ENCODE measurements at regions not wholly inside any gene's neighbourhood (a gene's known extent, or its start where the extent isn't known, plus 50 kb on each side); places are given as distances from the start of the nearest gene placed in this dataset.
"Not testable (repeated sequence)": the region's sequence is repeated elsewhere in the genome, so short reads cannot be mapped to it uniquely, and the experiment has no call there.

GRCh38 chr12:75760573-75761294 is 249.3 kb upstream of the KRR1 start:
- DNase-seq (ENCODE audit: low read depth in 2 of 2), result no peak

GRCh38 chr12:75759842-75760572 is 248.6 kb upstream of the KRR1 start:
- DNase-seq (ENCODE audit: low read depth in 2 of 2), result no peak

DNA sequence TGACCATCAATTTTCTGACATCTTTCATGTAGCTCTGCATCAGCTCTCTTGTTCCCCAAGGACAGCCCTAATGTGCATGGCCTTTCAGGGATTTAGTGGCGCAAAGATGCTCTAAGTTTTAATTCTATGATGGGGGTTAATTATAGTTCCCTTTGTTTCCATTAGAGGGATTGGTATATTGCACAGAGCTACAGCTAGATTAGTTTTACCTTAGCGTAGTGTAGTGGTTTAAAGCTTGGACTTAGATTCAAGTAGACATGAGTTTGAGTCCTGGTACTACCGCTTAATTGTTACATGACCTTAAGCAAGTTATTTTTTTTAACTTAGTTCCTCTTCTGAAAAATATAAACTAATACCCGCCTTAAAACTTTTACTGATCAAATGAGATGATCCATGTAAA is 247.8 kb upstream of the KRR1 start:
- no peak for DNase-seq (ENCODE audit: low read depth in 2 of 2)

DNA sequence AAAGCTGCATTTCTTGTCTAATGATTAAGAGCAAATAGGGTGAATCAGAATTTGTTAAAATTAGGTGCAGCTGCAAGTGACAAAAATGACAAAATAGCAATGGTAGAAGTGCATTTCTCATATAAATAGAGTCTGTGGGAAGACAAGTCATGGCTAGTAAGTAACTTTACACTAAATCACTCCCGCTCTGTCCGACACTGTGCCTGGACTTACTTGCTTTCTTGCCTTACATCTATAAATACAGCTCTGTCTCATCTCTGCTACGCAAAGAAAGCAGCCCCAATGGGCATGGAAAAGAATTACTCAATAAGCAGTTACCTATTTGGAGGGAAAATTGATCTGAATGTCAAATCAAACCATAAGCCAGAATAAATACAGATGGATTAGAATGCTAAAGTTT is 245.4 kb upstream of the KRR1 start:
- DNase-seq (ENCODE audit: low read depth in 2 of 2), result no peak

- no peak for DNase-seq (ENCODE audit: low read depth in 2 of 2)
Observed at GRCh38 chr12:75756111-75756510, 244.7 kb upstream of the KRR1 start.

DNA sequence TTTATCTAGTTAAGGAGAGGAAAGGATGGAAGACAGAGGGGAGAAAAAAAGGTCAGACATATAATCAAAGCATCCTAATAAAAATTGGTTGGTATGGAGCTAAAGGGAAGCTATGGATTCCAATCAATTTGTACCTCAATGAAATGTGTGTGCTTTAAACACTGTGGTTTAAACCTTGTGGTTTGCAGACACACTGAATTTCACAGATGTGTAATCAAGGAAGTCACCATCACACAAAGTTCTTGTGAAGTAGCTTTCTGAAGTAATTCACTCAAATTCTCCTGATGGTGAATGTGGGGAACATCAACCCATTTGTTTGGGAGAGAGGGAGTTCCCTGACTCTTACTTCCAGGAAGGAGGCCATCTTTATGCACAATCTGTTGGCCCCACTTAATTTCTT is 243.3 kb upstream of the KRR1 start:
- DNase-seq (ENCODE audit: low read depth in 2 of 2), result no peak

DNA sequence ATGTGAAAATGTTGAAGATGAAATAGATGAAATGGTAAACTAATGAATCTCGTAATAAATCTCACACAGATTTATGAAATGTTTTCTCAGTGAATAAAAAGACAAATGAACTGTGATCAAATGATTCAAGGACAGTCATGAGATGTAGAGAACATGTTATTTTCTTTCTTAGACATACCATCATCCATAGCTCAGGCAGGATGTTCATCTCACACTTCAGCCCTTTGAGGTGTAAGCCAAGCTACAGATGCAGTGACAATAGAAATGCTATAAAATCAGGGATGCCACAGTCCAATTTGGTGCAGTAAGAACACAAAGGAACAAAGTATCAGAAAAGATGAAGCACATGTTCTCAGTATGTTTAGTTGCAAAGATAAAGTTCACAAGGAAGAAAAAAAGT is 242.7 kb upstream of the KRR1 start:
- no peak for DNase-seq (ENCODE audit: low read depth in 2 of 2)

- DNase-seq (ENCODE audit: low read depth in 2 of 2), result no peak
Observed at GRCh38 chr12:75751769-75752471, 240.5 kb upstream of the KRR1 start.

DNA sequence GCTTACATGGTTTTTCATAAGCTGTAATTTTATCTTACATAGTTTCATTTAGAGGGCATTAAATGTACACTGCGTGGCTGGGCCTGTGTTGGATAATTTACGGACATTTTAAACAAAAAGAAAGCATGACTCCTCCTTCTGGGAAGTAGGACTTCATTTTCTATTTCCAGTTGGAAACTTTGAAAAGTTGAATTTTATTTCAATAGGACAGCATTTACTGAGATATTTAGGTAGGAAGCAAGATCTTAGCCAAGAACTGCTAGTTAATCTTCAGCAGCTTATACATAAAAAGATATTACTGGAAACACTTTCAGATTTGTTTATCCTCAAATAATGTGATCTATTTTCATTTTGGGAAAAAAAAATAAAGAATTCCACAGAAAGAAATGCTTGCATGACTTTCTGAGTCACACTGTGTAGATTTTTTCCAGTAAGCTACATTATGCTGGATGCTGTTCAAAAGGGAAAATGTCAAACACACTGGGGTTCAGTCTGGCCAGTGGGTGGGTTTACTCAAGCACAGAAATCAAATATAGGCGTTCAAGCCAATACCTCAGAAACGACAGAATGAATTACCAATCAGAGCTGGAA is 239.4 kb upstream of the KRR1 start:
- no peak for DNase-seq (ENCODE audit: low read depth in 2 of 2)

DNA sequence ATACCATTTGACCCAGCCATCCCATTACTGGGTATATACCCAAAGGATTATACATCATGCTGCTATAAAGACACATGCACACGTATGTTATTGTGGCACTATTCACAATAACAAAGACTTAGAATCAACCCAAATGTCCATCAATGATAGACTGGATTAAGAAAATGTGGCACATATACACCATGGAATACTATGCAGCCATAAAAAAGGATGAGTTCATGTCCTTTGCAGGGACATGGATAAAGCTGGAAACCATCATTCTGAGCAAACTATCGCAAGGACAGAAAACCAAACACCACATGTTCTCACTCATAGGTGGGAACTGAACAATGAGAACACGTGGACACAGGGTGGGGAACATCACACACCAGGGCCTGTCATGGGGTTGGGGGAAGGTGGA is 237.6 kb upstream of the KRR1 start:
- not testable (repeated sequence) for DNase-seq (ENCODE audit: low read depth in 2 of 2)

DNA sequence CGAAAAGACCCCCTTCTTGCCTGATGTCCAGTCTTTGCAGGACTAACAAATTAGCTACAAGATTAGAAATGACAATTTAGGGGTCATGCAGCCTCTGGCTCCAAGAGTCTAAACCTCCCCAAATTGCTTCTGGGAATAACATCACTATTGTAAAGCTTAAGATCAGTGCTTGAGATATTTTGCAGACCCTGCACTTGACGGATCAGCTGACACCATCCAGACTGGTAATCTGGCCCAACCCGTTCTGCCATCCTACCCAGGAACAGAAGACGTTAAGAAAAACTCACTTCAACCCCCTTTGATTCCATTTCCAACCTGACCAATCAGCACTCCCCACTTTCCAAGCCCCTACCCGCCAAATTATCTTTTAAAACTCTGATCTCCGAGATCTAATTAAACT is 236.7 kb upstream of the KRR1 start:
- no peak for DNase-seq (ENCODE audit: low read depth in 2 of 2)

GRCh38 chr12:75747572-75748021 is 236.2 kb upstream of the KRR1 start:
- DNase-seq (ENCODE audit: low read depth in 2 of 2), result no peak

DNA sequence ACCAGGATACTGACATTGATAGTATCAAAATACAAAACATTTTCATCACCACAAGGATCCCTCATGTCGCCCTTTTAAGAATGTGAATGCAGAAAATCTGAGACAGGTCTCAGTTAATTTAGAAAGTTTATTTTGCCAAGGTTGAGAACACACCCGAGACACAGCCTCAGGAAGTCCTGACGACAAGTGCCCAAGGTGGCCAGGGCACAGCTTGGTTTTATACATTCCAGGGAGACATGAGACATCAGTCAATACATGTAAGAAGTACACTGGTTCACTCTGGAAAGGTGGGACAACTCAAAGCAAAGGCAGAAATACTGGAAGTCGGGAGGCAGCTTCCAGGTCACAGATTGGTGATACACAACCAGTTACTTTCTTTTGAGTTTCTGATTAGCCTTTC is 235.2 kb upstream of the KRR1 start:
- DNase-seq (ENCODE audit: low read depth in 2 of 2), result no peak

DNA sequence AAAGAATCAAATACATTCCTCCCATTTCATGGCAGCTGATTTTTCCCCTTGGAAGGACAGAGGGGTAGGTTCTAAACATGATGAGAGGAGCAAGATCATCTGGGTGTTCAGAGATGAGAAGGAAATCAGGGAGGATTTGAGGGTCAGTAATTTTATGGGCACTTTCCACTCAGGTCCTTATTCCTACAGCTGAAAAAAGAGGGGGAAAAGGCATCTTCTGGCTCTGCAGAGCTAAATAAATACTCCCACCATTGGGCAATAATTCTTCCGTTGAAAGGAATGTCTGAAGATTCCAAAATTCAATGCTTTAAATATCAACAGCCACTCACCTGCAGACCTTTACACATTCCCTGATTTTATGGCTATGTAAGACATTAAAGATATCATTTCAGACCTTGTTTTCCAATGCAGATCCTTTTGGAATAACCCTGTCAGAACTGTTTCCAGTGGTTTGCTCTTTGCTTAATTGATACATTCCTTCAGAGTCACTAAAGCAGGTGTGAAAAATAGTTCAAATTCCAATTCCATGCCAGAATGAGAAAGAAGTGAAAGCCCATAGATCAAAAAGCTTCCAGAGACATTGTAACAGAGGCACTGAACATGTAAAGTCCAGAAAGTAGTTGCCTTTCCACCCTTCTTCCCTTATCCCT is 233.3 kb upstream of the KRR1 start:
- no peak for DNase-seq (ENCODE audit: low read depth in 2 of 2)

GRCh38 chr12:75742961-75743360 is 231.6 kb upstream of the KRR1 start:
- no peak for DNase-seq (ENCODE audit: low read depth in 2 of 2)

DNA sequence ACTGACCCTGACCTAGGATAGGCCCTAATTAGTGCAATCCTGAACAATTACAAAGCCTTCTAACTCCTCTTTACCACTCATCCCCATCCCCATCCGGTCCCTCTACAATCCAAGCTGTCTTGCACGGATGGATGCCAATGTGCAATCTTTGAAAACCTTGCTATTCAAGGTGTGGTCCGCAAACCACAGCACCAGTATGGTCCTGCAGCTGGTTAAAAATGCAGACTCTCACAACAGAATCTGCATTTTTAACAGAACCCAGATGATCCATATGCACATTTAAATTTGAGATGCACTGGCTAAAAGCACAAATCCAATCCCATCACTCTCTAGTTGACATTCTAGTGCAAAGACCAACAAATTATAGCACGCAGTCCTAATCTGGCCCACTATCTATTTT is 230.6 kb upstream of the KRR1 start:
- no peak for DNase-seq (ENCODE audit: low read depth in 2 of 2)

DNA sequence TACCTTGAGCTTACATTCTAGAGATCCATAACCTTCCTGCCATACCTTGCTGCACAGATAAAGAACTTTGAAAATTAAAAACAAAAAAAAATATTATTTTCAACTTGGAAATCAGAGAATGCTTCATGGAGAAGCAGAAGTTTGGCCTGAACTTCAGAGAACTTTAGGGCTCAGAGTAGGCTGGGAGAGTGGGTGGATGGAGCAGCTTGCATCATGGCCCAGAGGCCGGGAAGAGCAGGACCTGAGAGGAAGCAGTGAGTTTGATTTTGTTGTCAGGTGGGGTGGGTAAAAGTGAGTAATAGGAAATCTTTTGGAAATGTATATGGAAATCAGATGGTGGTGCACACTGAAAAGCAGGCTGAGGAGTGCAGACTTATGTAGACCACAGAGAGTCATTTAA is 228.5 kb upstream of the KRR1 start:
- DNase-seq (ENCODE audit: low read depth in 2 of 2), result no peak

- DNase-seq (ENCODE audit: low read depth in 2 of 2), result not testable (repeated sequence)
Observed at GRCh38 chr12:75739098-75739497, 227.7 kb upstream of the KRR1 start.

GRCh38 chr12:75738486-75738885 is 227.1 kb upstream of the KRR1 start:
- peak; percentile 17 to 38 for DNase-seq (ENCODE audit: low read depth in 2 of 2)

DNA sequence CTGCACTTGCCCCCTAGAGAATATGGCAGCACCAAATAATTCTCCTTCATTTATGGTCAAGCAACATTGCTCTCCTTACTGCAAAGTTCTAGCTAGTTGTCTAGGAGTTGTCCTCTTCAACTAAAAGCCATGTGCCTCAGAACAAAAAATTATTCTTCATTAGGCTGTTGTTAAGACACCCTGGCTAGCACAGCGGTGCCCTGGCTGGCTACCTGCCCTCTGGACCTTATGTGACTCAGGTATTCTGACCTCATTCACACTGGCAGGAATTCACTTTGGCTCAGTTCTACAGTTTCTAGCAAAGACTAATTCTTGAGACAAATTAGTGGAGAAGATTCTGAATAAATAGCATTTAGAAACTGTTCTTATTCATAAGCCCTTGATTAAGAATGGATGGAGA is 224.4 kb upstream of the KRR1 start:
- no peak for DNase-seq (ENCODE audit: low read depth in 2 of 2)

DNA sequence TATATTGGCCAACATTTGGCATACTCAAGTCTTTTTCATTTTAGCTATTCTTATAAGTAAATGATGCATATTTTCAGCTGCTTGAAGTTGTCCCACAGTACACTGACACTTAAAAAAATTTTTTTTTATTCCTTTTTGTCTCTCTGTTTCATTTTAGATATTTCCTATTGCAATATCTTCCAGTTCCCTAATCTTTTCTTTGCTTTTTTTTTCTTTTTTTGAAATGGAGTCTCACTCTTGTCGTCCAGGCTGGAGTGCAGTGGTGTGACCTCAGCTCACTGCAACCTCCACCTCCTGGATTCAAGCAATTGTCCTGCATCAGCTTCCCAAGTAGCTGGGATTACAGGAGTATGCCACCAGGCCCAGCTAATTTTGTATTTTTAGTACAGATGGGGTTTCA is 217.4 kb upstream of the KRR1 start:
- no peak for DNase-seq (ENCODE audit: low read depth in 2 of 2)

- no peak for DNase-seq (ENCODE audit: low read depth in 2 of 2)
Observed at GRCh38 chr12:75727577-75727976, 216.2 kb upstream of the KRR1 start.

Measured in stimulated activated CD8-positive, alpha-beta memory T cell treated with anti-CD3 and anti-CD28 coated beads, Interleukin-15, amount 100 ng/mL, for 48 hours (primary cell).